Thyroid gland (tissue), 4 donors: ENCODE measurements at regions not wholly inside any gene's neighbourhood (a gene's known extent, or its start where the extent isn't known, plus 50 kb on each side); places are given as distances from the start of the nearest gene placed in this dataset.

Experiments used
- DNase-seq, 2 donors: peaks; one replicate each; pipeline ENCODE4 v3.0.0-alpha.2; 2019
- H3K27ac ChIP-seq, 3 donors: fragments of 200-600 bp; sonication (generic); 1 replicate in 2 of 3; 2 replicates in 1 of 3; pipeline ENCODE4 v1.5.1; 2016 to 2019; ENCODE audit warnings: mild to moderate bottlenecking in 1 of 3, moderate library complexity in 1 of 3
- H3K27me3 ChIP-seq: fragments of 200-600 bp; sonication (generic); one replicate; pipeline ENCODE4 v1.5.1; 2019
- H3K36me3 ChIP-seq, 2 donors: fragments of 200-600 bp; sonication (generic); one replicate each; pipeline ENCODE4 v1.5.1; 2016 to 2019
- H3K4me1 ChIP-seq, 2 donors: fragments of 200-600 bp; sonication (generic); one replicate each; pipeline ENCODE4 v1.5.1; 2017 to 2019
- H3K4me3 ChIP-seq, 3 donors: fragments of 200-600 bp; sonication (generic); replicated peaks in 1 of 3; 1 replicate in 2 of 3; 2 replicates in 1 of 3; pipeline ENCODE4 v1.5.1; 2016; ENCODE audit warnings: mild to moderate bottlenecking in 1 of 3
- H3K9me3 ChIP-seq: fragments of 200-600 bp; sonication (generic); one replicate; pipeline ENCODE4 v1.5.1; 2017
- POLR2A ChIP-seq, 2 donors: fragments of 450-650 bp; IDR thresholded peaks; one replicate each; pipeline ENCODE4 v1.6.1; 2017; ENCODE audit warnings: antibody characterized with exemption in 2 of 2, mild to moderate bottlenecking in 2 of 2, moderate library complexity in 1 of 2
- WGBS, 2 donors: methylation state at CpG; one replicate each; pipeline ENCODE4 v1.1.5; 2017; 5-methylcytosine and 5-hydroxymethylcytosine counted together
- intact Hi-C: fragments of 100-400 bp; cut with DNase I; formaldehyde crosslinking; loops from one replicate; pipeline ENCODE4 v1.15.1; 2023
- TF ChIP-seq, protein P1 (sequence below), 6 experiments: fragments of 200-600 bp in 3 of 6; fragments of 450-650 bp in 3 of 6; sonication (generic) in 3 of 6; IDR thresholded peaks; one replicate each; pipeline ENCODE4 v1.5.1; 2016 to 2019; ENCODE audit warnings: antibody characterized with exemption in 6 of 6, mild to moderate bottlenecking in 2 of 6, inconsistent platforms in 1 of 6, moderate library complexity in 1 of 6

DNA sequence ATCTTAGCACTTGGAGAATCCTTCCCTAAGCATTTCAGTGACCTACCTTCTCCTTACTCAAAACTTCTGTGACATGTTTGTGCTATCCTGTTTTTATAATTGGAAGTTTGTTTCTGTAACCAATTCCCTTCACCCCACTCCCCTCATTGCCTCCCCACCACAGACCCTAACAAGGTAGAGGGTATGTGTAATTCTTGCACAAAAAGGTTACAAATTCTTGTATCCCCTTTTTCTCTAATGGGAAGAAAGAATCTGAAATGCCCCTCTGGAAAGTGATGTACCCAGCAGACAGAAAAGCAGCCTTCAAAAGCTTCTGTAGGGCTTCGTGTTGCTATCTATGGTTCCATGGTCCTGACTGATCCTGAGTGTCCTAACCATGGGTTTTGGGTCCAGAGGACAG is 111.7 kb upstream of the TMEM170B start:
- Histone ChIP-seq H3K27me3 (no peaks in the 10 kb centered on the region), H3K36me3 (no peaks in the 10 kb centered on the region), H3K27ac (peak overlapping the region; percentile 92 to 96 (median 93)), H3K4me1 (peaks cover 58 to 83% of the 10 kb centered on the region in 2 donors), H3K4me3 (no peak overlapping the region), H3K9me3 (no peaks in the 10 kb centered on the region)
- no peak for DNase-seq
- no peak for TF ChIP-seq POLR2A (IDR thresholded peaks at IDR 0.05)
- TF ChIP-seq, protein P1, sequence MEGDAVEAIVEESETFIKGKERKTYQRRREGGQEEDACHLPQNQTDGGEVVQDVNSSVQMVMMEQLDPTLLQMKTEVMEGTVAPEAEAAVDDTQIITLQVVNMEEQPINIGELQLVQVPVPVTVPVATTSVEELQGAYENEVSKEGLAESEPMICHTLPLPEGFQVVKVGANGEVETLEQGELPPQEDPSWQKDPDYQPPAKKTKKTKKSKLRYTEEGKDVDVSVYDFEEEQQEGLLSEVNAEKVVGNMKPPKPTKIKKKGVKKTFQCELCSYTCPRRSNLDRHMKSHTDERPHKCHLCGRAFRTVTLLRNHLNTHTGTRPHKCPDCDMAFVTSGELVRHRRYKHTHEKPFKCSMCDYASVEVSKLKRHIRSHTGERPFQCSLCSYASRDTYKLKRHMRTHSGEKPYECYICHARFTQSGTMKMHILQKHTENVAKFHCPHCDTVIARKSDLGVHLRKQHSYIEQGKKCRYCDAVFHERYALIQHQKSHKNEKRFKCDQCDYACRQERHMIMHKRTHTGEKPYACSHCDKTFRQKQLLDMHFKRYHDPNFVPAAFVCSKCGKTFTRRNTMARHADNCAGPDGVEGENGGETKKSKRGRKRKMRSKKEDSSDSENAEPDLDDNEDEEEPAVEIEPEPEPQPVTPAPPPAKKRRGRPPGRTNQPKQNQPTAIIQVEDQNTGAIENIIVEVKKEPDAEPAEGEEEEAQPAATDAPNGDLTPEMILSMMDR (IDR thresholded peaks at IDR 0.05) = no peak
- WGBS, 2 donors = 88 to 94% methylated on average over 1 of the region's 1 CpG
- intact Hi-C loops = no loop called here

- DNase-seq = no peak
- TF ChIP-seq, protein P1 (IDR thresholded peaks at IDR 0.05) = no peak
- TF ChIP-seq POLR2A (IDR thresholded peaks at IDR 0.05) = no peak
- H3K27ac ChIP-seq = peak overlapping the region; percentile 92 to 96 (median 93)
- intact Hi-C loops = no loop called here
- peaks cover 58 to 81% of the 10 kb centered on the region in 2 donors for H3K4me1 ChIP-seq
- no peaks in the 10 kb centered on the region for H3K9me3 ChIP-seq
- H3K36me3 ChIP-seq = no peaks in the 10 kb centered on the region
- 94 to 95% methylated on average over 5 of the region's 5 CpGs for WGBS, 2 donors
- no peak overlapping the region for H3K4me3 ChIP-seq
- H3K27me3 ChIP-seq = no peaks in the 10 kb centered on the region
Measured at GRCh38 chr6:11425431-11425871, 112.1 kb upstream of the TMEM170B start.

DNA sequence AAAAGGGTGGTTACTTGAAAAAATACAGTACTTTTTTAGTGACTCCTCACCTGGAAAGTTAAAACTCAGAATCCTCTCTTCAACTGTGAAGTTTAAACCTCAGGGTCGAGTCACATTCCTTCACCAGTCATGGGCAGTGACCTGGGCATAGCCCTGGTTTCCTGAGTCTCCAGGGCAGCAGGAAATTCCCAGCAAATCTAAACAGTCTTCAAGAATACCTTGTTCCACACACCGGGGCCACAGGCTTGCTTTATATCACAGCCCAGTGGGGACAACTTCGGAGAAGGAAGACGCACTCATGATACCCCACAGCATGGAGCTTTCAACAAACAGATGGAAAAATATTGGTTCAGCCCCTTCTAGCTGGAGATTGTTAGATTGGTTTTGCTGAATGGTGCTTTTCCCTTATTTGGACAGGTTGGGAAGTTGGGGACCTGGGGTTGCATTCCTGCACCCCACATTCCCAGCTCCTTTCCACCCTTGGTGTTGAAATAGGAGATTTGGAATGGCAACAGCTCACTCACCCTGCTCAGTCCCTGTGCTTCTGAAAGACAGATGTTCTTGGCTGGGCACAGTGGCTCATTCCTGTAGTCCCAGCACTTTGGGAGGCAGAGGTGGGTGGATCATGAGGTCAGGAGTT is 113.0 kb upstream of the TMEM170B start:
- TF ChIP-seq POLR2A (IDR thresholded peaks at IDR 0.05) = peak in 1 of 2 donors; percentile 42
- TF ChIP-seq, protein P1 (IDR thresholded peaks at IDR 0.05) = no peak

GRCh38 chr6:11423667-11424066 is 113.9 kb upstream of the TMEM170B start:
- Histone ChIP-seq H3K27me3 (no peaks in the 10 kb centered on the region), H3K9me3 (no peaks in the 10 kb centered on the region), H3K4me3 (no peak overlapping the region), H3K36me3 (no peaks in the 10 kb centered on the region), H3K4me1 (peaks cover 47 to 63% of the 10 kb centered on the region in 2 donors), H3K27ac (peak overlapping the region; percentile 92 to 96 (median 93))
- peak in 1 of 2 donors; percentile 37 for DNase-seq
- intact Hi-C loops = no loop called here
- no peak for TF ChIP-seq POLR2A (IDR thresholded peaks at IDR 0.05)
- TF ChIP-seq, protein P1 (IDR thresholded peaks at IDR 0.05) = no peak
- 89 to 93% methylated on average over 1 of the region's 1 CpG for WGBS, 2 donors

More for the DNA sequence above, 113.0 kb upstream of the TMEM170B start:
- WGBS, 2 donors = 12 to 28% methylated on average over 4 of the region's 4 CpGs
- Histone ChIP-seq H3K27me3 (no peaks in the 10 kb centered on the region), H3K36me3 (no peaks in the 10 kb centered on the region), H3K27ac (peak overlapping the region; percentile 92 to 96 (median 93)), H3K4me3 (no peak overlapping the region), H3K9me3 (no peaks in the 10 kb centered on the region), H3K4me1 (peaks cover 55 to 71% of the 10 kb centered on the region in 2 donors)
- DNase-seq = peak; percentile 81 to 88
- intact Hi-C loops = no loop called here

GRCh38 chr6:11423072-11423471 is 114.5 kb upstream of the TMEM170B start:
- no peaks in the 10 kb centered on the region for H3K27me3 ChIP-seq
- intact Hi-C loops = no loop called here
- H3K9me3 ChIP-seq = no peaks in the 10 kb centered on the region
- peaks cover 41 to 57% of the 10 kb centered on the region in 2 donors for H3K4me1 ChIP-seq
- WGBS, 2 donors = 83 to 87% methylated on average over 1 of the region's 1 CpG
- peak overlapping the region; percentile 92 to 96 (median 93) for H3K27ac ChIP-seq
- no peak for TF ChIP-seq POLR2A (IDR thresholded peaks at IDR 0.05)
- TF ChIP-seq, protein P1 (IDR thresholded peaks at IDR 0.05) = no peak
- H3K4me3 ChIP-seq = no peak overlapping the region
- DNase-seq = no peak
- no peaks in the 10 kb centered on the region for H3K36me3 ChIP-seq
